ENCODE measurements at regions not wholly inside any gene's neighbourhood (a gene's known extent, or its start where the extent isn't known, plus 50 kb on each side); places are given as distances from the start of the nearest gene placed in this dataset.

DNA sequence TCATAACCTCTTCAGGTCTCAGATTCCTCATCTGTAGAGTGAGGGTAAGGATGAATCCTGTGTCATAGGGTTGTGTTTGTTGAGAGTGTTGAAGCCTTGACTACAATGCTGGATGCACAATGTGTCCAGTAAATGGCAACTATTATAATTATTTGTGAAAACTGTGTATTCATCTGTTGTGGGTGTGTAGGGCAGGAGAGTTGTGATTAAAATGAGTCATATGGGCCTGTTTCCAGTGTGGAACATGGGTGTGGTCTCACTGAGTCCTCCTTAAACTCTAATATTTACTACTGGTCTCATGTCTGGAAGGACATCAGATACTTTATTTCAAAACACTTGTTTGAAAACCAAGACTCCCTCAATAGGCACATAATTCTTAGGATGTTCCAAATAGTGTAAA lies 208.5 kb upstream of the CASK start (continued):
- TF ChIP-seq ATF6 (CRISPR knock-in tag; IDR thresholded peaks at IDR 0.05) = no peak
- no peak for TF ChIP-seq TCF7 (CRISPR knock-in tag; IDR thresholded peaks at IDR 0.05; ENCODE audit: low read depth)
- no peak for TF ChIP-seq CTCF (IDR thresholded peaks at IDR 0.05)
- TF ChIP-seq ZNF416 (CRISPR knock-in tag; IDR thresholded peaks at IDR 0.05) = no peak
- TF ChIP-seq E2F1 (CRISPR knock-in tag; IDR thresholded peaks at IDR 0.05) = no peak
- TF ChIP-seq CREB1 (CRISPR knock-in tag; IDR thresholded peaks at IDR 0.05) = no peak
- TF ChIP-seq GTF2I (CRISPR knock-in tag; conservative IDR thresholded peaks at IDR 0.05) = no peak
- TF ChIP-seq NR1H2 (CRISPR knock-in tag; IDR thresholded peaks at IDR 0.05) = no peak
- TF ChIP-seq, protein P1, sequence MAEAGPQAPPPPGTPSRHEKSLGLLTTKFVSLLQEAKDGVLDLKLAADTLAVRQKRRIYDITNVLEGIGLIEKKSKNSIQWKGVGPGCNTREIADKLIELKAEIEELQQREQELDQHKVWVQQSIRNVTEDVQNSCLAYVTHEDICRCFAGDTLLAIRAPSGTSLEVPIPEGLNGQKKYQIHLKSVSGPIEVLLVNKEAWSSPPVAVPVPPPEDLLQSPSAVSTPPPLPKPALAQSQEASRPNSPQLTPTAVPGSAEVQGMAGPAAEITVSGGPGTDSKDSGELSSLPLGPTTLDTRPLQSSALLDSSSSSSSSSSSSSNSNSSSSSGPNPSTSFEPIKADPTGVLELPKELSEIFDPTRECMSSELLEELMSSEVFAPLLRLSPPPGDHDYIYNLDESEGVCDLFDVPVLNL (CRISPR knock-in tag; IDR thresholded peaks at IDR 0.05; ENCODE audit: borderline replicate concordance, low read depth) = no peak
- TF ChIP-seq RELA (CRISPR knock-in tag; IDR thresholded peaks at IDR 0.05; ENCODE audit: borderline replicate concordance) = no peak
- no peak for TF ChIP-seq NFYB (CRISPR knock-in tag; conservative IDR thresholded peaks at IDR 0.05; ENCODE audit: low read depth)
- TF ChIP-seq ESRRA (CRISPR knock-in tag; IDR thresholded peaks at IDR 0.05; ENCODE audit: borderline replicate concordance) = no peak
- TF ChIP-seq, protein P2, sequence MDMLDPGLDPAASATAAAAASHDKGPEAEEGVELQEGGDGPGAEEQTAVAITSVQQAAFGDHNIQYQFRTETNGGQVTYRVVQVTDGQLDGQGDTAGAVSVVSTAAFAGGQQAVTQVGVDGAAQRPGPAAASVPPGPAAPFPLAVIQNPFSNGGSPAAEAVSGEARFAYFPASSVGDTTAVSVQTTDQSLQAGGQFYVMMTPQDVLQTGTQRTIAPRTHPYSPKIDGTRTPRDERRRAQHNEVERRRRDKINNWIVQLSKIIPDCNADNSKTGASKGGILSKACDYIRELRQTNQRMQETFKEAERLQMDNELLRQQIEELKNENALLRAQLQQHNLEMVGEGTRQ (CRISPR knock-in tag; IDR thresholded peaks at IDR 0.05) = no peak
- no peak for TF ChIP-seq ATF3 (CRISPR knock-in tag; conservative IDR thresholded peaks at IDR 0.05)
- TF ChIP-seq OVOL2 (CRISPR knock-in tag; IDR thresholded peaks at IDR 0.05; ENCODE audit: borderline replicate concordance) = no peak

- H3K9me3 Mint-ChIP-seq = no peaks in the 10 kb centered on the region
- H3K27me3 Mint-ChIP-seq (ENCODE audit: low read depth) = no peaks in the 10 kb centered on the region
- DNase-seq (ENCODE audit: low spot score) (no peak), ATAC-seq (no peak)
- H3K36me3 Mint-ChIP-seq = no peaks in the 10 kb centered on the region
- peaks cover 8% of the 10 kb centered on the region; the same call in 1 of the 2 replicates for H3K4me1 Mint-ChIP-seq
- ChIA-PET CTCF (no interaction called here), POLR2A (no interaction called here)
- no peak overlapping the region for H3K4me3 Mint-ChIP-seq
- H3K27ac Mint-ChIP-seq = no peak overlapping the region
- TF ChIP-seq, protein P3, sequence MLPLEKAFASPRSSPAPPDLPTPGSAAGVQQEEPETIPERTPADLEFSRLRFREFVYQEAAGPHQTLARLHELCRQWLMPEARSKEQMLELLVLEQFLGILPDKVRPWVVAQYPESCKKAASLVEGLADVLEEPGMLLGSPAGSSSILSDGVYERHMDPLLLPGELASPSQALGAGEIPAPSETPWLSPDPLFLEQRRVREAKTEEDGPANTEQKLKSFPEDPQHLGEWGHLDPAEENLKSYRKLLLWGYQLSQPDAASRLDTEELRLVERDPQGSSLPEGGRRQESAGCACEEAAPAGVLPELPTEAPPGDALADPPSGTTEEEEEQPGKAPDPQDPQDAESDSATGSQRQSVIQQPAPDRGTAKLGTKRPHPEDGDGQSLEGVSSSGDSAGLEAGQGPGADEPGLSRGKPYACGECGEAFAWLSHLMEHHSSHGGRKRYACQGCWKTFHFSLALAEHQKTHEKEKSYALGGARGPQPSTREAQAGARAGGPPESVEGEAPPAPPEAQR (CRISPR knock-in tag; IDR thresholded peaks at IDR 0.05) = no peak
- TF ChIP-seq HMGXB4 (CRISPR knock-in tag; IDR thresholded peaks at IDR 0.05) = no peak
- TF ChIP-seq JUN (CRISPR knock-in tag; IDR thresholded peaks at IDR 0.05) = no peak
- TF ChIP-seq NR3C1 (CRISPR knock-in tag; conservative IDR thresholded peaks at IDR 0.05; ENCODE audit: low read depth) = no peak
- TF ChIP-seq ATF1 (CRISPR knock-in tag; IDR thresholded peaks at IDR 0.05) = no peak
- no peak for TF ChIP-seq JAZF1 (CRISPR knock-in tag; IDR thresholded peaks at IDR 0.05)
- TF ChIP-seq ZNF219 (CRISPR knock-in tag; IDR thresholded peaks at IDR 0.05; ENCODE audit: borderline replicate concordance) = no peak
Observed at GRCh38 chrX:42129022-42129940, 205.9 kb upstream of the CASK start.
